Activated T-helper 2 cell treated with anti-CD3 and anti-CD28 coated beads, Interferon-gamma antibody, Interleukin-2, Interleukin-4, amounts not matched to agents 10 μg/mL and 5 μg/mL and 100 μg/mL, durations not matched to agents 14 hours and 24 hours and 36 hours (primary cell): ENCODE measurements at regions not wholly inside any gene's neighbourhood (a gene's known extent, or its start where the extent isn't known, plus 50 kb on each side); places are given as distances from the start of the nearest gene placed in this dataset.

ENCODE experiments used
- DNase-seq: peaks from one replicate; pipeline ENCODE4 v3.0.0; 2021; ENCODE audit warnings: low spot score
- H3K27ac Mint-ChIP-seq: one replicate; pipeline ENCODE4 v1.8.0; 2021; ENCODE audit warnings: mixed read lengths
- H3K27me3 Mint-ChIP-seq: one replicate; pipeline ENCODE4 v1.8.0; 2021; ENCODE audit warnings: low read depth, mixed read lengths
- H3K36me3 Mint-ChIP-seq: one replicate; pipeline ENCODE4 v1.8.0; 2021; ENCODE audit warnings: low read depth, mixed read lengths
- H3K4me1 Mint-ChIP-seq: one replicate; pipeline ENCODE4 v1.8.0; 2021; ENCODE audit warnings: low read depth, mixed read lengths
- H3K4me3 Mint-ChIP-seq: one replicate; pipeline ENCODE4 v1.8.0; 2021; ENCODE audit warnings: low read depth, mild to moderate bottlenecking, moderate library complexity, mixed read lengths
- H3K9me3 Mint-ChIP-seq: one replicate; pipeline ENCODE4 v1.8.0; 2021; ENCODE audit warnings: mixed read lengths
- intact Hi-C: fragments of 100-400 bp; cut with micrococcal nuclease; formaldehyde crosslinking; loops from one replicate; pipeline ENCODE4 v1.15.1; 2023

DNA sequence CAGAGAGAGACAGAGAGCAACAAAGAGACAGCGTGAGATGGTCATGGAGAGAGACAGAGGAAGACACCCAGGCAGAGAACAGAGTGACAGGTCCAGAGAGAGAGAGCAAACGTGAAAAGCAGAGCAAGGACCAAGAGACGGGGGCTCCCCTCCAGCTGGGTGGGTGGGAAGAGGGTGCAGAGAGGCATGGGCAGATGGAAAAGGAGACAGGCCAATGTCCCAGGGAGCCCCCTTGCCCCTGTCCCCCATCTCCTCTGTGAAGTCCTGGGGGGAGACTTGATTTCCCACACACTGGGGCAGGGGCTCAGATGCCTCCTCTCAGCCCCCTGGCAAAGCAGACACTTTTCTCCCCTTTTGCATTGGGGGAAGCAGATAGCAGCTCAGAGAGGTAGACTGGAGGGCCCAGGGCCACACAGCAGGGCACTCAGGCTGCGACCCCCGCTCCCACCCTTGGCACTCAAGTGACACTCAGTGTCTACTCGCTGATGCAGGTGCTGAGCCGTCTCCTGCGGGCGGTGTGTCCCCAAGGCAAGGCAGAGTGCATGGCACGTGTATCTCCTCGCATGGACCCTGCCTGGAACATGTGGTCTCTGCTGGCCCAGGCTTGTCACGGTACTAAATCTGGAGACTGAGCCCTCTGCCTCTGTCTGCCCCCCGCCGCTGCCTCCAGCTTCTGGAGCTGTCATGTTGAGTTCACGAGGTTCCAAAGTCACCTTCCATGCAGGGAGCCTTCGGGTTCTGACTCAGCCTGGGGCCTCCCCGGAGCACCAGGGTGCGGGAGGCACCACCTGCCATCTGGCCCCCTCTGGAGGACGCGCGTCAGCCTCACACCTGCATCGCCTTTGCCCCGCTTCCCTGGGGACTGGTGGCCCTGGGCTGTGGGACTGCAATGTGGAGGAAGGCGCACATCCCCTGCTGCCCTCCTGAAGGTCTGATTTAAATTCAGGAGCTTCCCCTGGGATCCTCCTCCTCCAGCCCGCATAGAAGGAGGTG, 215.9 kb upstream of the GSE1 start:
- Mint-ChIP-seq H3K9me3 (no peaks in the 10 kb centered on the region), H3K27me3 (no peaks in the 10 kb centered on the region), H3K4me3 (no peak overlapping the region), H3K36me3 (no peaks in the 10 kb centered on the region), H3K4me1 (no peaks in the 10 kb centered on the region), H3K27ac (no peak overlapping the region)
- DNase-seq, result no peak
- intact Hi-C loops, result no loop called here

DNA sequence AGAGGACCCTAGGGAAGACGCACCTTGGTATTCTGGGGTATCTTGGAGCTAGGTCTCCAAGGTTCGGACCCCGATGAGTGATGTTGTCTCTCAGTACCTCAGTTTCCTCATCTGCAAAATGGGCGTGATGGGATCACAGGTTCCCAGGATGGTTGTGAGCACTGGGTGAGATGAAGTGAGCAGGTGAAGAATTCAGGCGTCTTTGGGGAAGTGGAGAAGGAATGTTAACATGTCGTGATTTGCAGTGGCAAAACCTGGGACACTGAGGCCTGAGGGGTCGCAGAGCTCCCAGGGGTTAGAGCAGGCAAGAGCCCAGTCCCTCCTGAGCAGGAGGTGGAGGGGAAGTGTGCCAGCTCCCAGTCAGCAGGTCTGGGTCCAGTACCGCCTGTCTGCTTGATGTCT, 215.1 kb upstream of the GSE1 start:
- Mint-ChIP-seq H3K27me3 (no peaks in the 10 kb centered on the region), H3K4me1 (no peaks in the 10 kb centered on the region), H3K4me3 (no peak overlapping the region), H3K27ac (no peak overlapping the region), H3K9me3 (no peaks in the 10 kb centered on the region), H3K36me3 (no peaks in the 10 kb centered on the region)
- intact Hi-C loops, result no loop called here
- DNase-seq, result no peak

GRCh38 chr16:85398688-85399582, 214.2 kb upstream of the GSE1 start:
- Mint-ChIP-seq H3K36me3 (no peaks in the 10 kb centered on the region), H3K27ac (no peak overlapping the region), H3K9me3 (no peaks in the 10 kb centered on the region), H3K27me3 (no peaks in the 10 kb centered on the region), H3K4me1 (no peaks in the 10 kb centered on the region), H3K4me3 (no peak overlapping the region)
- intact Hi-C loops, result no loop called here
- DNase-seq, result no peak

DNA sequence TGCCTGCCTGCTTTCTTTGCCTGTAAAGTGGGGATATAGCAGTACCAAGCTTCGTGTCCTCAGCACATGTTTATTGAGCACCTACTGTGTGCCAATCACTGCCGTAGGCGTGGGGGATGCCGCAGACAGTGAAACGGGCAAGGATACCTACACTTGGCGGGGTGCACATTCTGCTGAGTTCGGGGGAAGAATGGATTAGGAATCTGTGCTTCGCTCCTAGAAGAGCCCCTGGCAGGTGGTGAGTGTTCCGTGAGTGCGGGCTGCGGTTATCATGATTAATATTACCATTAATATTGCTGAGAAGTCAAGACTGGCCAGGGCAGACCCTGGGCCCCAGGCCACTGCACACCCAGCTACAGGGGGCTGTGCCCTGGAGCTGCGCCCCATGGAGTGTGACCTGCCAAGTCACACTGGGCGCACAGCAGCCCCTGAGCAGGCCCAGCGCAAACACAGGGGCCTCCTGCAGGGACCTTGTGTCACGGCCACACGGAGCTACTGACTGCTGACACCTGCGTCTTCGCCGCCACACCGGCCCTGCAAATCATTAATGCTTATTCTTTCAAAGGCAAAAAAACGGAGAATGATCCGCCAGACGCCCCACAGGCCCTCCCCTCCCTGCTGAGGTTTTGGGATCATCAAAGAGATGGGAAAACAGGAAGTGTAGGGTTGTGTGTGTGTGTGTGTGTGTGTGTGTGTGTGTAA, 213.4 kb upstream of the GSE1 start:
- intact Hi-C loops, result no loop called here
- Mint-ChIP-seq H3K27me3 (no peaks in the 10 kb centered on the region), H3K36me3 (no peaks in the 10 kb centered on the region), H3K27ac (no peak overlapping the region), H3K4me3 (no peak overlapping the region), H3K4me1 (no peaks in the 10 kb centered on the region), H3K9me3 (no peaks in the 10 kb centered on the region)
- no peak for DNase-seq

- no peak for DNase-seq
- intact Hi-C loops, result no loop called here
- Mint-ChIP-seq H3K36me3 (no peaks in the 10 kb centered on the region), H3K27ac (no peak overlapping the region), H3K27me3 (no peaks in the 10 kb centered on the region), H3K4me1 (no peaks in the 10 kb centered on the region), H3K9me3 (no peaks in the 10 kb centered on the region), H3K4me3 (no peak overlapping the region)
These were observed 212.6 kb upstream of the GSE1 start for GRCh38 chr16:85400305-85401205.

GRCh38 chr16:85401370-85401916, 211.7 kb upstream of the GSE1 start:
- H3K4me1 Mint-ChIP-seq, result no peaks in the 10 kb centered on the region
- no peak overlapping the region for H3K27ac Mint-ChIP-seq
- intact Hi-C loops, result no loop called here
- DNase-seq, result no peak
- no peaks in the 10 kb centered on the region for H3K9me3 Mint-ChIP-seq
- H3K27me3 Mint-ChIP-seq, result no peaks in the 10 kb centered on the region
- H3K36me3 Mint-ChIP-seq, result no peaks in the 10 kb centered on the region
- no peak overlapping the region for H3K4me3 Mint-ChIP-seq

DNA sequence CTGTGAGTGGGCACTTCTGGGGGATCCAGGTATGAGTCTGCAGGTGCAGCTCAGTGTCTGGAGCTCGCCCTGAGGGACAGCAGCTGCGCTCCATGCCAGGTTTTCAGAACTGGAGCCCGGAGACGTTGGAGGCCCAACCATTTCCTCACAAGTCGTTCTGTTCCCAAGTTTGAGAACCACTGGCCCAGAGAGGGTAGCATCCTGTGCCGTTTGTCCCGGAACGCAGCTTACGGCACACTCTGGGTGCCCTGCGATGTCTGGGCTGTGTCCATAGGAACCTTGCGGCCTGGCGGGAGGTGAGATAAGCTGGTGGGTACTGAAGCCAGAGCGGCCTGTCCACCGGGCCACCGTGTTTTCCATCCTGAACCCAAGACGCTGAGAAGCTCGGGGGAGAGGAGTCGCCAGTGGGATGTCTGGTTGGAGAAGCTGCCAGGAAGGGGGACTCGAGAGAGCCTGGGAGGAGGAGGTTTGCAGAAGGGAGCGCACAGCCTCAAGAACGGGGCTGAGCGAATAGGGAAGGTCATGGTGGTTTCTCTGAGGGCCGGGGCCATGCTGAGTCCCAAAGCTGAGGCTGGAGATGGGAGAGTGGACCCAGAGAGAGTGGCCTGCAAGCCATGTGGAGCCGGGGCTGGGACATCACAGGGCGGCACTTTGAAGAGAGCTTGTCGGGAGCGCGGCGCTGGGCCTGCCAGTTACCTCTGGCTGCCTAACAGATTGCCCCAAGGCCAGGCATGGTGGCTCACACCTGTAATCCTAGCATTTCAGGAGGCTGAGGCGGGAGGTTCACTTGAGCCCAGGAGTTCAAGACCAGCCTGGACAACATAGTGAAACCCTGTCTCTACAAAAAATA, 211.0 kb upstream of the GSE1 start:
- no peak overlapping the region for H3K27ac Mint-ChIP-seq
- H3K4me1 Mint-ChIP-seq, result no peaks in the 10 kb centered on the region
- no peak for DNase-seq

DNA sequence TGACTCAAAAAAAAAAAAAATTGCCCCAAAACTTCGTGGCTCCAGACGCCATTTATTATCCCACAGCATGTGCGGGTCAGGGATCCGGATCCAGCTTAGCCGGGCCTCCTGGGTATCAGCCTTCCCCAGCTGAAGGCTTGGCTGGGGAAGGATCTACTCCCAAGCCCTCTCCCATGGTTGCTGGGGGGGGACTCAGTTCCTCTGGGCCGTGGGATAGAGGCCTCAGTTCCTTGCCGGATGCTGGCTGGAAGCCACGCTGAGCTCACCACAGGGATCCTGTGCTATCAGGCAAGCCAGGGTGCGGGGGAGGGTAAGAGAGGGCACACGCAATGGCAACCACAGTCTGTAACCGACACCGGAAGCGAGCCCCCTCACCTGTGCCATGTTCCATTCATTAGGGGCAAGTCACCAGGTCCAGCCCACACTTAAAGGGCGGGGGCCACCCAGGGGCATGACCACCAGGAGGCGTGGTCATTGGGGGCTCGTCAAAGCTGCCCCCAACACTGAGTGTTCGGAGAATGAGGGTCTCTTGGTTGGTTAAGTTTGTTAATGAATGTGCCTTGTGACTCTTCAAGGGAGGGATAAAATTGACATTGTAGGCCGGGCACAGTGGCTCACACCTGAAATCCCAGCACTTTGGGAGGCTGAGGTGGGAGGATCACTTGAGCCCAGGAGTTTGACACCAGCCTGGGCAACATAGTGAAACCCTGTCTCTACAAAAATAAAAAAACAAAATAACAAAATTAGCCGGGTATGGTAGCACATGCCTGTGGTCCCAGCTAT, 210.0 kb upstream of the GSE1 start:
- no peak overlapping the region for H3K4me3 Mint-ChIP-seq
- H3K27ac Mint-ChIP-seq, result no peak overlapping the region
- no peaks in the 10 kb centered on the region for H3K27me3 Mint-ChIP-seq
- no peaks in the 10 kb centered on the region for H3K4me1 Mint-ChIP-seq
- intact Hi-C loops, result no loop called here
- no peaks in the 10 kb centered on the region for H3K9me3 Mint-ChIP-seq
- no peaks in the 10 kb centered on the region for H3K36me3 Mint-ChIP-seq
- DNase-seq, result no peak

More for the DNA sequence above, 211.0 kb upstream of the GSE1 start:
- Mint-ChIP-seq H3K36me3 (no peaks in the 10 kb centered on the region), H3K9me3 (no peaks in the 10 kb centered on the region), H3K27me3 (no peaks in the 10 kb centered on the region), H3K4me3 (no peak overlapping the region)
- intact Hi-C loops, result no loop called here

GRCh38 chr16:85403693-85404092, 209.4 kb upstream of the GSE1 start:
- H3K4me1 Mint-ChIP-seq, result no peaks in the 10 kb centered on the region
- H3K27me3 Mint-ChIP-seq, result no peaks in the 10 kb centered on the region
- DNase-seq, result no peak
- no peak overlapping the region for H3K27ac Mint-ChIP-seq
- no peaks in the 10 kb centered on the region for H3K36me3 Mint-ChIP-seq
- intact Hi-C loops, result no loop called here
- no peak overlapping the region for H3K4me3 Mint-ChIP-seq
- H3K9me3 Mint-ChIP-seq, result no peaks in the 10 kb centered on the region

- no peak for DNase-seq
- Mint-ChIP-seq H3K4me3 (no peak overlapping the region), H3K27ac (no peak overlapping the region), H3K36me3 (no peaks in the 10 kb centered on the region), H3K4me1 (no peaks in the 10 kb centered on the region), H3K9me3 (peaks cover 12% of the 10 kb centered on the region), H3K27me3 (no peaks in the 10 kb centered on the region)
- intact Hi-C loops, result no loop called here
These were observed 200.1 kb upstream of the GSE1 start for GRCh38 chr16:85412911-85413520.
